Loucy (cell line): ENCODE measurements at regions not wholly inside any gene's neighbourhood (a gene's known extent, or its start where the extent isn't known, plus 50 kb on each side); places are given as distances from the start of the nearest gene placed in this dataset.

Experiments
- EZH2phosphoT487 ChIP-seq: fragments of 200-600 bp; IDR thresholded peaks from 2 replicates; pipeline ENCODE4 v1.6.1; 2018; ENCODE audit warnings: antibody characterized with exemption, mild to moderate bottlenecking, moderate library complexity, borderline replicate concordance
- TF ChIP-seq, protein P1 (sequence below): fragments of 200-600 bp; sonication (generic); conservative IDR thresholded peaks from 2 replicates; pipeline ENCODE4 v1.5.1; 2014; ENCODE audit warnings: mild to moderate bottlenecking, antibody characterized with exemption, low read length

DNA sequence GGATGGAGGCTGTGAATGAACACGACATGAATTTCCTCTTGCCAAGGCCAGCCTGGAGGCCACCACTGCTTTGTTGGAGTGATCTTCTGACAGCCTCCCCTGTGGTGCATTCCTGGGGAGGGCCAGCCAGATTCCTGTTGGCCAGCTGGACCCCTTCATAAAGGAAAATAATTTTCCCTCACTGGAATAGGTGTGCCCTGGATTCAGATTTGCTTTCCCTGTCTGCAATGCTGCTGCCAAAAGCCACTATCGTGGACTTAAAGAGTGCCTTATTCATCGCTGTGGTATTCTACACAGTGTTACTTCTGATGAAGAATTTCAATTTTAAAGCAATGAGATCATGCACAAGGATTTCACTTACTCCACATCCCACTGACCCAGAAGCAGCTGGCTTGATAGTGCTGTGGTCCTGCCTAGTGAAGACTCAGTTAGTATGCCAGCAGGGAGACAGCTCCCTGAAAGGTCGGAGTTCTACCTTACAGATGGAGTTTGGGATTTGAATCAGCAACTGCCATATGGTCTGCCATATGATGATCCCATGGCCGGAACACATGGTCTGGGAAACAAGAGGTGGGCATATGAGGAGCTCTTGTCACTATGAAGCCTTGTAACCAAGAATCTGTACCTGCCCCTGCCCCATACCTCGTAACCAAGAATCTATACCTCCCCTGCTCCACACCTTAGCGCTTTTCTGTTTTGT lies 145.2 kb downstream of the KLF13 start:
- TF ChIP-seq, protein P1, sequence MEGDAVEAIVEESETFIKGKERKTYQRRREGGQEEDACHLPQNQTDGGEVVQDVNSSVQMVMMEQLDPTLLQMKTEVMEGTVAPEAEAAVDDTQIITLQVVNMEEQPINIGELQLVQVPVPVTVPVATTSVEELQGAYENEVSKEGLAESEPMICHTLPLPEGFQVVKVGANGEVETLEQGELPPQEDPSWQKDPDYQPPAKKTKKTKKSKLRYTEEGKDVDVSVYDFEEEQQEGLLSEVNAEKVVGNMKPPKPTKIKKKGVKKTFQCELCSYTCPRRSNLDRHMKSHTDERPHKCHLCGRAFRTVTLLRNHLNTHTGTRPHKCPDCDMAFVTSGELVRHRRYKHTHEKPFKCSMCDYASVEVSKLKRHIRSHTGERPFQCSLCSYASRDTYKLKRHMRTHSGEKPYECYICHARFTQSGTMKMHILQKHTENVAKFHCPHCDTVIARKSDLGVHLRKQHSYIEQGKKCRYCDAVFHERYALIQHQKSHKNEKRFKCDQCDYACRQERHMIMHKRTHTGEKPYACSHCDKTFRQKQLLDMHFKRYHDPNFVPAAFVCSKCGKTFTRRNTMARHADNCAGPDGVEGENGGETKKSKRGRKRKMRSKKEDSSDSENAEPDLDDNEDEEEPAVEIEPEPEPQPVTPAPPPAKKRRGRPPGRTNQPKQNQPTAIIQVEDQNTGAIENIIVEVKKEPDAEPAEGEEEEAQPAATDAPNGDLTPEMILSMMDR: no peak
- TF ChIP-seq EZH2phosphoT487: no peak
